GM10248 (cell line): ENCODE measurements at regions not wholly inside any gene's neighbourhood (a gene's known extent, or its start where the extent isn't known, plus 50 kb on each side); places are given as distances from the start of the nearest gene placed in this dataset.

Experiments
- CTCF ChIA-PET: fragments of 300-600 bp; sonication (Branson Sonifier 250); formaldehyde crosslinking; extraction: SDS; loops from one replicate; lab custom pipeline; 2021; ENCODE audit warnings: antibody characterized with exemption; lab: Yijun Ruan, JAX
- POLR2A ChIA-PET: fragments of 350-650 bp; sonication (Branson Sonifier 250); formaldehyde crosslinking; extraction: SDS; loops from one replicate; lab custom pipeline; 2020; ENCODE audit warnings: antibody characterized with exemption; lab: Yijun Ruan, JAX
- DNase-seq: peaks from one replicate; pipeline ENCODE4 v3.0.0; 2012; ENCODE audit errors: extremely low spot score
- TF ChIP-seq, protein P1 (sequence below): IDR thresholded peaks from 2 replicates; pipeline ENCODE4 v1.5.1; 2012; ENCODE audit warnings: mild to moderate bottlenecking, low read depth; ENCODE audit errors: extremely low read depth, missing control alignments, control extremely low read depth

DNA sequence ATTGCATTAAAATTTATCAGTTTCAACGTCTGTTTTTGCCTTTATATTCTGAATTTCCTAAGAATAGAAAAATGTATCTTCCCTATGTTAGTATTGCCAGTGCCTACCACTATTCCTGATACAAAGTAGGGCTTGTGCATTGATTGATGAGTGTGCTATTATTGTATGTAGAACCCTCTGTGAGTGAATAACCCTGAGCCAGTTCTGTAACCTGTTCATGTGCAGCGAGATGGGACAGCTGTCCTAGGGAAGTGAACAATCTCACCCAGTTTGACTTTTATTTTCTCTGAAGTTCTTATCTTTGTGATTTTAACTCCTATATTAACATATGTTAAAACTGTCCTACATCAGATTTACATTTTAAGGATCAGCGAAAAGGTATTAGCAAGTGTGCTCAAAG is 178.4 kb upstream of the ADO start:
- CTCF ChIA-PET: interaction anchor here (1.7 to 1.8 kb wide), 2 partner anchors 11 to 189 kb away, joined by 4 to 9 read pairs; no protein-coding TSS in a partner anchor
- DNase-seq: no peak
- TF ChIP-seq, protein P1, sequence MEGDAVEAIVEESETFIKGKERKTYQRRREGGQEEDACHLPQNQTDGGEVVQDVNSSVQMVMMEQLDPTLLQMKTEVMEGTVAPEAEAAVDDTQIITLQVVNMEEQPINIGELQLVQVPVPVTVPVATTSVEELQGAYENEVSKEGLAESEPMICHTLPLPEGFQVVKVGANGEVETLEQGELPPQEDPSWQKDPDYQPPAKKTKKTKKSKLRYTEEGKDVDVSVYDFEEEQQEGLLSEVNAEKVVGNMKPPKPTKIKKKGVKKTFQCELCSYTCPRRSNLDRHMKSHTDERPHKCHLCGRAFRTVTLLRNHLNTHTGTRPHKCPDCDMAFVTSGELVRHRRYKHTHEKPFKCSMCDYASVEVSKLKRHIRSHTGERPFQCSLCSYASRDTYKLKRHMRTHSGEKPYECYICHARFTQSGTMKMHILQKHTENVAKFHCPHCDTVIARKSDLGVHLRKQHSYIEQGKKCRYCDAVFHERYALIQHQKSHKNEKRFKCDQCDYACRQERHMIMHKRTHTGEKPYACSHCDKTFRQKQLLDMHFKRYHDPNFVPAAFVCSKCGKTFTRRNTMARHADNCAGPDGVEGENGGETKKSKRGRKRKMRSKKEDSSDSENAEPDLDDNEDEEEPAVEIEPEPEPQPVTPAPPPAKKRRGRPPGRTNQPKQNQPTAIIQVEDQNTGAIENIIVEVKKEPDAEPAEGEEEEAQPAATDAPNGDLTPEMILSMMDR: no peak

DNA sequence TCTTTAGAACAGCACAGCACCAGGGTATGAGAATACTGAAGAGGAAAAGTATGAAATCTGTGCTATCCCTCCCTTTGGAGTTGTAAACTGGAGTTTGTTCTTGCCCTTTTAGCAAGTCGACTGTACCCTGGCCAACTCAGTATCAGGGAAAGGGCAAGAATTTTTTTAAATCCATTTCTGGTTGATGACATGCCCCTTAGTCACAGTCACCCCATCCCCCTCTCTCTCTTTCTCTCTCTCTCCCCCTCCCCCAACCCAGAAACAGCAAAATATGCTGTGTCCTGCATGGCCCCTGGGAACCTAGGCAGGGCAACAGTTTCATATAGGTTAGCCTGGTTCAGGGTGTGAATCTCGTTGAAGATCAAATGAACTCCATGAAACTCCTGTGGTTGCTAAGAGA is 177.7 kb upstream of the ADO start:
- DNase-seq: no peak
- TF ChIP-seq, protein P1: no peak
- CTCF ChIA-PET: interaction anchor here (1.6 to 1.7 kb wide), 2 partner anchors 190 to 191 kb away, joined by 4 to 5 read pairs; no protein-coding TSS in a partner anchor

More for the DNA sequence above, 178.4 kb upstream of the ADO start:
- POLR2A ChIA-PET: no interaction called here

DNA sequence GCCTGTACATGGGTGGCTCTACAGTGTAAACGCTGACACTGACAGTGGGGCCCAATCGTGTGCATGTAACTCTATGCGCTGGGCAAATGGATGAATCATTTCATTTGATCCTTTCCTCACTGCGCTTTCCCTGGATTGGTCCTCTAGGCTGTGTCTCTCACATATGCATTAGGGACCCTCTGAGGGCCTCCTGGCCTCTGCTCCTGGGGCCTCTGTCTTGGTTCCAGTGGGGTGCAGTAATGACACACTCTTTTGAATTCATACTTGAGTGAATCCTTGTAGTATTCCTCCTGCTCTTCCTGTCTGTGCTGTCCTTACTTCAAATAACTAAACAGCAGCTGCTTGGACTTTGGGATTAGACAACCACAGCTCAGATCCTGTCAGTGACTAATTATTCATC is 176.5 kb upstream of the ADO start:
- ChIA-PET CTCF (interaction anchor here (1.0 to 1.9 kb wide), 5 partner anchors 8 to 190 kb away, joined by 3 to 10 read pairs (median 4); no protein-coding TSS in a partner anchor), POLR2A (no interaction called here)
- TF ChIP-seq, protein P1: no peak
- no peak for DNase-seq

More for the DNA sequence above, 177.7 kb upstream of the ADO start:
- POLR2A ChIA-PET: no interaction called here

DNA sequence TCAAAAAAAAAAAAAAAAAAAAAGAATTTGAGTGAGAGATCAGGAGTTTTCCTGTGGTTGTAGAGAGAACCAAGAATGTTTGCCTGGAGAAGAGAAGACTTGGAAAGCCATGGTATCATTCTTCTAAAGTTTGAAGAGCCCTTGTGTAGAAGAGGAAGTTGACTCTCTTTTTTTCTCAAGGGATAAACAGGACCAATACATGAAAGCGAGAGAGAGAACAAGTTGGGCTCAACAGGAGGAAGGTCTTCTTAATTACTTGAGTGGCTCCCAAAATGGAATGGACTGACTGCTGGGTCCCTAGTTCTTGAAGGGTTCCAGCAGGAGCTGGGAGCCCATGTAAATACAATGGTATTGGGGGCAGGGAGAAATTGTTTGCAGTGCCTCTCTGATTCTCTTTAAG is 173.3 kb upstream of the ADO start:
- TF ChIP-seq, protein P1: no peak
- ChIA-PET CTCF (interaction anchor here (2.4 to 10.2 kb wide), 3 partner anchors 18 to 51 kb away, joined by 6 to 89 read pairs (median 64); no protein-coding TSS in a partner anchor), POLR2A (interaction anchor here (2.3 kb wide), 1 partner anchor 186 kb away, joined by 6 read pairs; no protein-coding TSS in a partner anchor)
- no peak for DNase-seq

DNA sequence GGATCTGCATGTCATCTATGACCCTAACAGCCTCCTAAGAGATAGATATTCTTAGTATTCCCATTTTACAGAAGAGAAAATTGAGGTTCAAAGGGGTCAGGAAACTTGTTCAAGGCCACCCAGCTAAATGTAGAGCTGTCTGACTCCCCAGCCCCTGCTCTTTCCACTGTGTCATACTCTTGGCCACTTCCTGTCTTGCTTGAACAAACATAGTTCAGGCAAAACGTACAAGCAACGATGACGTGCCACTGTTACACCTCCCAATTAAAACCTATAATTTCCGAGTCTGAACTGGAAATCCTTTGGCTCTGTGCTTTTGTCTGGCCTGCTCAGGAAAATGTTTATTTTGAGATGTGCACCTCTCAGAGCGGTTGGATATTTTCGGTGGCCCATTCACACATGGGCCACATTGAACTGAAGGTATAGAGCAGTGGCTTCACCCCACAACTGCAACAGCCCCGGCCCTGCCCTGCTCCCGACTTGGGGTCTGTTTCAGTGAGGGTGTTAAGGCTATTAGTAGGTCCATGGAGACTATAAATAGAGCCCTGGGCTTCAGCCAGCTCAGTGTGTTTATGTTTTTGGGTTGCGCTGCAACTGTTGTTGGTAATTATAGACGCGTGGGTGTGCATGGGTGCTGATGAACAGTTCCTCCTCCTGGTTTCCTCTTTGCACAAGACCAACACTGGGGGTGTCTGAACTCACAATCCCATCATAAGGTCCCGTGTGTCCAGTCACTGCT is 172.3 kb upstream of the ADO start:
- TF ChIP-seq, protein P1: no peak
- ChIA-PET POLR2A (interaction anchor here (1.4 to 2.3 kb wide), 2 partner anchors 13 to 185 kb away, joined by 3 to 6 read pairs; no protein-coding TSS in a partner anchor), CTCF (interaction anchor here (1.0 to 10.2 kb wide), 5 partner anchors 18 to 186 kb away, joined by 3 to 89 read pairs (median 6); no protein-coding TSS in a partner anchor)
- DNase-seq: peak; percentile 72

DNA sequence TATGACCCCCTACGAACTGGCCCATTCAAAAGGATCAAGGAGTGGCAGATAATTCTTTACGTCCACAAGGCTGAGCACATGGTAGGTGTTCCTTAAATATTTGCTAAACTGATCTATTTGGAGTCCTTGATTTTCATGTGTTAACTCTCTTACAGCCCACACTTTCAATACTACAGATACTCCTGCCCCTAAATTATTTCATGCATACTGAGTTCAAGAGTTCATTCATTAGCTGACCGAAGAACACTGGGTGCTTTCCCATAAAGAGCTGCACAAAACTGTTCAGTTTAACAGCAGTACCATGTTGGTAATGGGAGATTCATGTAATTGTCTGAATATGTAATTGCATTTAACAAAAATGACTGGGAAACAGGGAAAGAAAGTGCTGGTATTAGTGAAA is 170.5 kb upstream of the ADO start:
- CTCF ChIA-PET: interaction anchor here (1.4 to 10.2 kb wide), 4 partner anchors 10 to 184 kb away, joined by 4 to 89 read pairs (median 35); no protein-coding TSS in a partner anchor
- POLR2A ChIA-PET: no interaction called here
- no peak for DNase-seq
- TF ChIP-seq, protein P1: no peak
